Erythroblast (primary cell): ENCODE measurements at regions not wholly inside any gene's neighbourhood (a gene's known extent, or its start where the extent isn't known, plus 50 kb on each side); places are given as distances from the start of the nearest gene placed in this dataset.

Experiments
- GATA1 ChIP-seq: IDR thresholded peaks from 2 replicates; pipeline ENCODE4 v1.6.1; 2011; ENCODE audit warnings: low read depth, mild to moderate bottlenecking, control low read depth, low read length, moderate library complexity
- POLR2A ChIP-seq: IDR thresholded peaks from 2 replicates; pipeline ENCODE4 v1.6.1; 2011; ENCODE audit warnings: mild to moderate bottlenecking, low read length

- TF ChIP-seq POLR2A (no peak), GATA1 (no peak)
Measured at GRCh38 chr1:232291261-232291660, 338.7 kb downstream of the SIPA1L2 start.
